D721Med (cell line): ENCODE measurements at regions not wholly inside any gene's neighbourhood (a gene's known extent, or its start where the extent isn't known, plus 50 kb on each side); places are given as distances from the start of the nearest gene placed in this dataset.

Experiments
- DNase-seq: peaks from one replicate; pipeline ENCODE4 v3.0.0; 2011; ENCODE audit warnings: low spot score; ENCODE audit not compliant: insufficient read length
- FAIRE-seq: peaks from 2 replicates; lab custom pipeline; 2011; peaks lifted over from hg19 to GRCh38; lab: Jason Lieb, UNC
- CTCF ChIP-seq: IDR thresholded peaks from 2 replicates; pipeline ENCODE4 v1.5.1; 2012; ENCODE audit warnings: mild to moderate bottlenecking, control low read depth; ENCODE audit not compliant: insufficient read depth; ENCODE audit errors: missing control alignments

GRCh38 chr5:165877475-165877874, 2372.1 kb downstream of the MAT2B start:
- no peak for FAIRE-seq
- TF ChIP-seq CTCF, result no peak
- DNase-seq, result no peak

GRCh38 chr5:165881259-165881658, 2375.8 kb downstream of the MAT2B start:
- DNase-seq (no peak), FAIRE-seq (no peak)
- TF ChIP-seq CTCF, result peak; percentile 28

GRCh38 chr5:165882099-165882498, 2376.7 kb downstream of the MAT2B start:
- no peak for TF ChIP-seq CTCF
- FAIRE-seq (no peak), DNase-seq (no peak)

- TF ChIP-seq CTCF, result no peak
- no peak for FAIRE-seq
- DNase-seq, result no peak
Measured at GRCh38 chr5:165885623-165886350, 2380.4 kb downstream of the MAT2B start.

- DNase-seq, result no peak
- FAIRE-seq, result no peak
- no peak for TF ChIP-seq CTCF
Measured at GRCh38 chr5:165887147-165887546, 2381.7 kb downstream of the MAT2B start.

GRCh38 chr5:165892383-165892782, 2387.0 kb downstream of the MAT2B start:
- DNase-seq, result no peak
- FAIRE-seq, result no peak
- no peak for TF ChIP-seq CTCF

- FAIRE-seq (peak; percentile 21), DNase-seq (no peak)
- no peak for TF ChIP-seq CTCF
Measured at GRCh38 chr5:165894916-165895315, 2389.5 kb downstream of the MAT2B start.
